ENCODE measurements at regions not wholly inside any gene's neighbourhood (a gene's known extent, or its start where the extent isn't known, plus 50 kb on each side); places are given as distances from the start of the nearest gene placed in this dataset.

GRCh38 chr5:58066076-58066475 is 393.8 kb downstream of the PLK2 start:
- DNase-seq (ENCODE audit: low spot score): no peak

DNA sequence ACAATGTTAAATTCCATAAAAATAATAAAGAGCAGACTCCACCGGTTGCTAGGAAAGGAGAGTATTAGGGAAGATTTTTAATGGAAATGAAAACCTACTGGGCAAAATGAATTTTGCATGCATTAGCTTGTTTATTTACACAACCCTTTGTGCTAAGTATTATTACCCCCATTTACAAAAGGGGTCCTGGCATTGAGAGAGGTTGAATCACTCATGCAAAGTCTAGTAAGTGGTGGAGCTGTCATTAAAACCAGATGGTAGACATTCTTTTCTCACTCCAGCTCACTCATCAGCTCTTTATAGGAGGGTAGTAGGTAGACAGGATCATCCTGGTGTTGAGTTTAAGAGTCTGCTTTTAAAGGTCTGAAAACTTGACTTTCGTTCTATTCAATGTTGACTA is 395.1 kb downstream of the PLK2 start:
- DNase-seq (ENCODE audit: low spot score): no peak

DNA sequence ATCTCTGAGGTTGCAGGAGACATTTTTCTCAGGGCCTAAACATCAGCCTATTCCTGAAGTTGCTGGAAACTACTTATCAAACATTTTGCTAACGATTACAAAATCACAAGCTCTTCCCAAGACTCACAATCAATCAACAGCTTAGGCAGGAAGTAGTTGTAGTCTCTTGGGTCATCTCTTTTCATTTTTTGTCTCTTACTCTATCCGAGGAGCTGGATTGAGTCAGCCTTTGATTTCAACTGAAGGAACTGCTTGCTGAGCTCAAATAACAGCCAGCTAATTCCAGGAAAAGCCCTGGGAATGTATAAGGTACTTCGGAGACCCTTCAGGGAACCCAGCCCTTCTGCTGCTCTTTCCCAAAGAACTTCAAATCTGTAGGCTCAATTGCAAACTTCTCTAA is 398.9 kb downstream of the PLK2 start:
- no peak for DNase-seq (ENCODE audit: low spot score)

DNA sequence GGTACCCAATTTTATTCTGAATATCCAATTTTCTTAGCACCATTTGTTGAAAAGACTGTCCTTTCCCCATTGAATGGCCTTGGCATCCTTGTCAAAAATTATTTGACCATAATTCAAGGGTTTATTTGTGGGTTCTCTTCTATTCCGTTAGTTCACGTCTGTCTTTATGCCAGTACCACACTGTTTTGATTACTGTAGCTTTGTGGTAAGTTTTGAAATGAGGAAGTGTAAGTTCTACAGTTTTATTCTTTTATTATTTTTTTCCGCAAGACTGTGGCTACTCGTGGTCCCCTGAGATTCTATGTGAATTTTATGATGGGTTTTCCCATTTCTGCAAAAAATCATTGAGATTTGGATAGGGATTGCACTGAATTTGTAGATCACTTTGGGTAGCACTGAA is 402.6 kb downstream of the PLK2 start:
- no peak for DNase-seq (ENCODE audit: low spot score)

DNA sequence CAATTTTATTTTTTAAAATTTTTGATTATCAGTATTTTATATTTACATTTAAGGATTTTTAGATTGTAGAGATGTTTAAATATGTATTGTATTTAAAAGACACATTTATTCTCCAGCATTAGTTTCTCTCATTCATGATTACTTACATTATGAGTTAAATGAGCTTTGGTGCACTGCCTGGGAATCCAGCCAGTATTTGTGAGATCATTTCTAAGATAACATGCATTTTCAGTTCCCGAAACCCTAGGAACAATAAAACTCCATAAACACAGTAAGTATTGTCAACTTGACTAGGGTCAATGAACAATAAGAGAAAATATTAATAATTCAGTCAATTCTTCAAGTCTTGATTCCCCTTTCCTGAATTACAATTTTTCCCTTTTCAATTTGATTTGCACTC is 403.3 kb downstream of the PLK2 start:
- DNase-seq (ENCODE audit: low spot score): no peak

DNA sequence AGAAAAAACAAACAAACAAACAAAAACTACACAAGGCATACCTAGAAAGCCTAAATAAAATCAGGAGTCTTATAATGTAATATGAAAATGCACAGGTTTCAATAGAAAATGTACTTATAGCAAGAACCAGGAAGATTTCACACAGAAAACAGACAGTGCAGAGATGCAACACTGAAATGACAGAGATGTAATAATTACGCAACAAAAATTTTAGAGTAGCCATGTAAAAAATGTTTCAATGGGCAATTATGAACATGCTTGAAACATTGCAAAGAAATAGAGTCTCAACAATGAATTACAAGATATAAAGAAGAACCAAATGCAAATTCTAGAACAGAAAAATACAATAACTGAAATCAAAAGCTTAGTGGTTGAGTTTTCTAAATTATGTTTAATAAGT is 405.9 kb downstream of the PLK2 start:
- DNase-seq (ENCODE audit: low spot score): no peak

DNA sequence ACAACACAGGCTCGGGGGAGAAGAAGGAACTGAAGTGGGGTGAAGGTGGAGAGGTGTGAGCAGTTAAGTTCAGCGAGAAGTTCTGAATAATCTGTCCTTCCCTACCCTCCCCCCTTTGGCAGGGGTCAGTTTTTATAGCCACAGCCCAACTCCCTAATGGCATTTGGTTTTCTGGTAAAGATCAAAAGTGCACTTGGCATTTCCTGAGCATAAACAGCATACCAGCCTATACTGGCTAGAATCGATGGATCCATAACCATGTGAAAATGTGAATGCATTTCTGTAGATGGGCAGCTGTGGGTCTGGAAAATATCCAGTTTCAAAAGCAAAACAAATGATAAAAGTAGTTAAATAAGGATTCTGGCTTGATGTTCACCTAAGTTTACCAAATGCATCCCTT is 410.9 kb downstream of the PLK2 start:
- DNase-seq (ENCODE audit: low spot score): no peak

- DNase-seq (ENCODE audit: low spot score): no peak
Observed at GRCh38 chr5:58048185-58048925, 411.5 kb downstream of the PLK2 start.

DNA sequence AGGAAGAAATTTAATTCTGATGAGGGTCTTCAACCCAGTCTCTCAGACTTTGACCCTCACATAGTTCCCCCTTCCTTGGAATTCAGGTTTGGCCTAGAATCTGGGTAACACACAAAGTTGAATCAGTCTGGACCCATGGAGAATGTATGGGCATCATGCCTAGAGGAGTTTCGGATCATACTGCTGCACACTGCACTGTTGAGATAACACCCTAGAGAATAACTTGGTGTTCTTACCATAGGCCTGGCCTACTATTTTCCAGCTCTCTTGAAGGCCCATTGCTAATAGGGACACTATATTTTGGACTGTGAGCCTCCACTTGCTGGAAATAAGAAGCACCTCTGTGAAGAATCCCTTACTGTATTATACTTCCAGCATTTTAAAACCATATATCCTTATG is 413.5 kb downstream of the PLK2 start:
- DNase-seq (ENCODE audit: low spot score): no peak

DNA sequence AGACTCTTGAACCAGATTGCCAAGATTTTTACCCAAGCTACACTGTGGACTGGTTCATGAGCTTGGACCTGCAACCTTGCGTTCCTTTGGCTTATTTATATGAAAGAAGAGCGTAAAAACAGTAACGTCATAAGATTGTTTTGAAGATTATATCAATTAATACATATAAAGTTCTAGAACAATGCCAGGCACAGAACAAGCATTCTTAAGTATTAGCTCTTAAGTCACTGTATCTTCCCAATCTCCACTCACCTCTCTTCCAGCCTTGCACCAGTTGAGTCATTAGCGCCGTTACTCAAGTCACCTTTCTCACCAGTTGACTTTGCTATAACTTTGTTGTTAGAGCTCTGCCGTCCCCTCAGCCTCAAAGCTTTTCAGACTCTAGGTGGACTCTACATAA is 415.7 kb downstream of the PLK2 start:
- peak; percentile 1 for DNase-seq (ENCODE audit: low spot score)

GRCh38 chr5:58043032-58043945 is 416.6 kb downstream of the PLK2 start:
- DNase-seq (ENCODE audit: low spot score): peak; percentile 1

GRCh38 chr5:58041884-58042283 is 418.0 kb downstream of the PLK2 start:
- peak; percentile 1 for DNase-seq (ENCODE audit: low spot score)

DNA sequence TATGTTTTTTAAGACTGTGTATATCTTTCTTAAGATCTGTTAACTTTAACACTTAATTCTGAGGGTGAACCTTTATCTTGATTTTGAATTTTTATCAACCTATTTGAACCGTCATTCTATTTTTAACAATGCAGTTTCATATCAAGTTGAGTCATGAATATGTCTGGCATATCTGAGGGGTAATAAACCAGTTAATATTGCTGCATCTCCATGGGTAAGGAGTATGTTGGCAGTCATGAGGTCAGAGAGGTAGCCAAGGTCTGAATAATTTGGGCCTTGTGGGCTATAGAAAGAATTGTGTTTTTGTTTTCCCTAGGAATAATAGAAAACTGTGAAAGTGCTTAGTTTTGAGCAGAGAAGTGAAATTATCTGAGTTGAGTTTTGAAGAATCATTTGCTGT is 419.0 kb downstream of the PLK2 start:
- no peak for DNase-seq (ENCODE audit: low spot score)

- DNase-seq (ENCODE audit: low spot score): no peak
Observed at GRCh38 chr5:58040044-58040443, 419.8 kb downstream of the PLK2 start.

GRCh38 chr5:58037899-58038298 is 422.0 kb downstream of the PLK2 start:
- DNase-seq (ENCODE audit: low spot score): no peak

GRCh38 chr5:58025809-58026208 is 434.1 kb downstream of the PLK2 start:
- no peak for DNase-seq (ENCODE audit: low spot score)

DNA sequence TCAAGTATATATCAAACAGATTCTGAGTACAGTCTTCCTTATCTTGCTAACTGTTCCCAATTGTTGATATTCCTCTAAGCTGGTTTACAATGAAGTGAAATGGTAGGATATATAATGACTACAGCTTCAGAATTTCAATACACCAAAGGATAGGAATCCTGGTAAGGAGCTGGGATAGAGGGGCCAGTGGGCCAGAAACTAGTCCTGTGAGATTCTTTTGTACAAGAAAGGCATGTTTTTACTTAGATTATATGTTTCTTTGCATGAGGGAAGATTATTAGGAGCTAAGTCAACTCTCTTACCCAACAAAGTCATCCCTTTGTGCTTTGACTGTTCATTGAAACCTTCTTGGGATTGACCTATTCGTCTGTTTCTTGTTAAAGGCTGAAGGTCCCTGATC is 435.7 kb downstream of the PLK2 start:
- no peak for DNase-seq (ENCODE audit: low spot score)

GRCh38 chr5:58022055-58022454 is 437.8 kb downstream of the PLK2 start:
- peak; percentile 0 for DNase-seq (ENCODE audit: low spot score)

- DNase-seq (ENCODE audit: low spot score): peak; percentile 0
Observed at GRCh38 chr5:58021466-58021865, 438.4 kb downstream of the PLK2 start.

DNA sequence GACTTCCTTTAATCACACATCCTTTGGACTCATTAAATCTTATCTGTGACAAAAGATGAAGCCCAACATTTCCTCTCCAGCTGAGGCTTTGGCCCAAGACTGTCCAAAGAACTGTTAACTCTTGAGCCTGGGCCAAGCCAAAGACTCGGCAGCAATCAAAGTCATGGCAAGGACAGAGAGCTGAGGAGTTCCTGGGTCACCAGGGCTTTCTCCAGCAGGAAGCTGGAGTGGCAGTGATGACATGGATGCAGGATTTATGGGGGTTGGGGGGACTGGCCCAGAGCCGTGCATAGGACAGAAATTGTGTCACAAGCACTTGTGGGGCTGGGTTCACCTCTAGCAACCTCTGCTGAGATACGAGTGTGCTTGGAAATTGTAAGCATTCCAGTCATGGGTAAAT is 440.3 kb downstream of the PLK2 start:
- no peak for DNase-seq (ENCODE audit: low spot score)

DNA sequence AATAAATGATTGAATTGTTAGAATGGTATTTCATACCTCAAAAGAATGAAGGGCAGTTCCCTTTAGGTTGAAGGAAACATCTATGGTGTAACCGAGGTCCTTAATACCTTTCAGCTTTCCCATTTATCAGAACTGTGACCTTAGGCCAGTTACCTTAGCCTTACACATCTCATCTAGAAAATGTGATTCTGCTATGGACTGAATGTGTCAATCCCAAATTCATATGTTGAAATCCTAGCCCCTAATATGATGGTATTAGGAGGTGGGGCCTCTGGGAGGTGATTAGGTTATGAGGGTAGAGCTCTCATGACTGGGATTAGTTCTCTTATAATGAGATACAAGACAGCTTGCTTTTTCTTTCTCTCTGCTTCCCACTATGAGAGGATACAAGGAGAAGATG is 441.9 kb downstream of the PLK2 start:
- peak; percentile 0 for DNase-seq (ENCODE audit: low spot score)

GRCh38 chr5:58016877-58017276 is 443.0 kb downstream of the PLK2 start:
- no peak for DNase-seq (ENCODE audit: low spot score)

GRCh38 chr5:58016358-58016757 is 443.5 kb downstream of the PLK2 start:
- peak; percentile 1 for DNase-seq (ENCODE audit: low spot score)

Measured in hematopoietic multipotent progenitor cell treated with erythropoietin and hydrocortisone succinate and interleukin-3 and kit ligand, for 15 days (in vitro differentiated cells).